Mononuclear cell (primary cell): ENCODE measurements at regions not wholly inside any gene's neighbourhood (a gene's known extent, or its start where the extent isn't known, plus 50 kb on each side); places are given as distances from the start of the nearest gene placed in this dataset.
"Not testable (repeated sequence)": the region's sequence is repeated elsewhere in the genome, so short reads cannot be mapped to it uniquely, and the experiment has no call there.

Source experiments
- H3K27me3 ChIP-seq: 2 replicates; pipeline ENCODE4 v1.6.0; 2011; ENCODE audit warnings: low read length, control low read depth; ENCODE audit not compliant: insufficient read depth
- H3K4me1 ChIP-seq: 2 replicates; pipeline ENCODE4 v1.5.1; 2011; ENCODE audit warnings: mild to moderate bottlenecking, low read length, control low read depth; ENCODE audit not compliant: insufficient read depth
- H3K4me3 ChIP-seq: 2 replicates; pipeline ENCODE4 v1.5.1; 2011; ENCODE audit warnings: mild to moderate bottlenecking, low read length, moderate library complexity
- H3K9me3 ChIP-seq: 2 replicates; pipeline ENCODE4 v1.5.1; 2011; ENCODE audit warnings: low read depth, mild to moderate bottlenecking, control low read depth, low read length

DNA sequence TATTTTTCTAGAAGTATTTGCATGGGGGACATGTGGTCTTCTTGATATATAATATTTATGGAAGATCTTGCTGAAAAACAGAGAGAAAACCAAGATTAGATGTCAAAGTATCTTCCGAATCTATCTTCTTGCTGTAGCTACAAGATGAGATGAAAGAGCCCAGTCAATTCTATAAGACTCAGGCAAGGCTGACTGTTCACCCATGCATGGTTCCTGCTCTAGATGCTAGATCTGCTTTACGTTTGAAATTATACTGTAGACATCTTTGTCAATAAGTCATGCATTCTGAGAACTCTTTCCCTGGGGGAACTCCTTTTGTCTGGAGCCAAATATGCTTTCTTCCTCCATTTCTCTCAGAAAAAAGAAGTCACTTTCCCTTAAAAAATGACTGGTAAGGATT lies 1292.0 kb downstream of the XPNPEP1 start:
- Histone ChIP-seq H3K27me3 (no peaks in the 10 kb centered on the region), H3K9me3 (no peaks in the 10 kb centered on the region), H3K4me3 (no peak overlapping the region), H3K4me1 (no peaks in the 10 kb centered on the region)

DNA sequence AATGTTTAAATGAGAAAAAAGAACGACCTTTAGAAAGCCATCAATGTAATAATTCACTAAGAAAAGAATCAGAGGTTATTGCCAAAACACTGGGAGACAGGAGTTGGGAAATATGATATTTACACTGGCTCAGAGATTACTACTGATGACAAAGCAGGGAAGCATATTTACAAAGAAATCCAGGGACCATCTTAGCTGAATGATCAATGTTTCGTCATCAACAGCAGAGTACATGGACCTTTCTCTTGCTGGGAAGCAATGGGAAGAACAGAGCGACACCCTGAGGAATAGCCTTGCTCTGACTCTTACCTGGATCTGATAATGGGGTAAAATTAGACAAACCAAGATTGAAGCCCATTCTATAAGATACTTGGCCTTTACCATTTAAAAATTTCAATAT lies 1293.5 kb downstream of the XPNPEP1 start:
- Histone ChIP-seq H3K9me3 (no peaks in the 10 kb centered on the region), H3K27me3 (no peaks in the 10 kb centered on the region), H3K4me3 (no peak overlapping the region), H3K4me1 (no peaks in the 10 kb centered on the region)

DNA sequence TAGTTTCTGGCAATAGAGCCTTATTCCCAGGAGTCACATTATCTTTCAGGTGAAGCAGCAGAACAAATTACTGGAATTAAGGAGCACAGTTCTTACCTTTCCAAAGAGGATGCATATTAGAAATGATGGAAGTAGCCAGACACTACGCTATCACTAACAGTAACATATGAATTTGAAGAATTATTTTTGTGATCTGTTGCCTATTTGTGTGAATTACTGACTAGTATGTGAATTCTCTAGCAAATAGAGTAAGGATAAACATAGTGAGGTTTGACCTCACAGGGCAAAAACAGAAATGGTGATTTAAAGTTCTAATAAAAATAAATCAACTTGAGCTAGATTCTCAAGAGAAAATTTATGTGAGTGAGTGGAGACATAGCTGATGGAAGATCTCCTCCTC lies 1299.3 kb downstream of the XPNPEP1 start:
- Histone ChIP-seq H3K27me3 (no peaks in the 10 kb centered on the region), H3K4me1 (no peaks in the 10 kb centered on the region), H3K4me3 (no peak overlapping the region), H3K9me3 (no peaks in the 10 kb centered on the region)

DNA sequence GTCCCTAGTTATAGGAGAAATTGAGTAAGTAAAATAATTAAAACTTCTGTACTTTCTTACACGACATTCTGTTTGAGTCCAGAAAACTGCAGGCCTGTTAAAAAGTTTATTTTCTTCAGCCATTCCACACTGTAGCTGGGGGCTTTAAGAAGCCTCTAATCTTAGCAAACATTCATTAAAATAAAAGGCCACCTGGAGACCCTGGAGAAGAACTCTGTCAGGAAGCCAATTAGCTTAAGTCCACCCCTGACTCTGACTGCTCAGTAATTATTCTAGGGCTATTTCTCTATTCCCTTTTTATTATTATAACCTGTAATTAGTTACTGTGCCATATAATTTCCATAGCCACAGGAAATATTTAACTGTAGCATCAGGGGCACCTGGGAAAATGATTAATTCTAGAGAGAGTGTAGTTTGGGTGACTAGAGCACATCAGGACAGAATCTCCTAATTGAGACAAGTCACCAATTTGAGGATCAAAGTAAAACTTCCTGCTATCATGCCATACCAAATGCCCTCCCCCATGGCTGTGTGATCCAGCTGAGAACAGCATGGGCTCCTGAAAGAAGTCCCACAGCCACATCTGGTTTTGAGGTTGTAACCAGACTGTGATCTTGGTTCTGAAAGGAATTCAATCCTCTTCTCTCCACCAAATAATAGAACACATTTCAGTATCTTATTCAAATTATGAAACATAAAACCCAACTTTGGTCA lies 1302.3 kb downstream of the XPNPEP1 start:
- Histone ChIP-seq H3K27me3 (no peaks in the 10 kb centered on the region), H3K9me3 (no peaks in the 10 kb centered on the region), H3K4me1 (no peaks in the 10 kb centered on the region), H3K4me3 (no peak overlapping the region)

DNA sequence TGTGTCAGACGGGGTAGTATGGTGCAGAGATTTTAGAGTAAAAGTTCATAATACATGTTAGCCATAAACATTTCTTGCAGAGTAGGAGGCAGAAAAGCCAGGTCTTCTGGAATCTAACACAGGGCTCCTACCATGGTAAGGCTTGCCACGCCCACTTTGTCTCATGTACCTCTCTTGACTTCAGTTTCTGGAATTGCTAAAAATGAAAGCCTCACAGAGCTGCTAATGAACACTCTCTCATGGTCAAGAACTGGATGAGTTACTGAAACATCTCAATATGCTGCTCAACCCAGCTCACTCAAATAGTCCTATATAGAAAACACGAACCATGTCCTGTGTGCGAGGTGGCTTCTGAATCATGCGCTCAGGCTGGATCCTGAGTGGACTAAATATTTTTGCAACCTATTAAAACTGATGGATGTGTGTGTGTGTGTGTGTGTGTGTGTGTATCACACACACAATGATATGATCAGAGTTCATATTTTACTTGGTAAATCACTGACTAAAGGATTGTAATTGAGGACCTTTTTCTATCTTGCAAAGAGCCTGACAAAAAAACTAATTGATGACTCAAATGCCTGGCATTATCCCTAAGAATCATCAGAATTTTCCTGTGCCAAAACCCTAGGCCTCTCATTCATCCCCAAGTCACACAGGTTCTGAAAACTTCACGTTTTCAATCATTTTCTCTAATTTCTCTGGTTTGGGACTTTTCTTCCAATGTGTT lies 1306.6 kb downstream of the XPNPEP1 start:
- H3K4me1 ChIP-seq, result no peaks in the 10 kb centered on the region
- H3K27me3 ChIP-seq, result no peaks in the 10 kb centered on the region
- no peak overlapping the region for H3K4me3 ChIP-seq
- no peaks in the 10 kb centered on the region for H3K9me3 ChIP-seq

DNA sequence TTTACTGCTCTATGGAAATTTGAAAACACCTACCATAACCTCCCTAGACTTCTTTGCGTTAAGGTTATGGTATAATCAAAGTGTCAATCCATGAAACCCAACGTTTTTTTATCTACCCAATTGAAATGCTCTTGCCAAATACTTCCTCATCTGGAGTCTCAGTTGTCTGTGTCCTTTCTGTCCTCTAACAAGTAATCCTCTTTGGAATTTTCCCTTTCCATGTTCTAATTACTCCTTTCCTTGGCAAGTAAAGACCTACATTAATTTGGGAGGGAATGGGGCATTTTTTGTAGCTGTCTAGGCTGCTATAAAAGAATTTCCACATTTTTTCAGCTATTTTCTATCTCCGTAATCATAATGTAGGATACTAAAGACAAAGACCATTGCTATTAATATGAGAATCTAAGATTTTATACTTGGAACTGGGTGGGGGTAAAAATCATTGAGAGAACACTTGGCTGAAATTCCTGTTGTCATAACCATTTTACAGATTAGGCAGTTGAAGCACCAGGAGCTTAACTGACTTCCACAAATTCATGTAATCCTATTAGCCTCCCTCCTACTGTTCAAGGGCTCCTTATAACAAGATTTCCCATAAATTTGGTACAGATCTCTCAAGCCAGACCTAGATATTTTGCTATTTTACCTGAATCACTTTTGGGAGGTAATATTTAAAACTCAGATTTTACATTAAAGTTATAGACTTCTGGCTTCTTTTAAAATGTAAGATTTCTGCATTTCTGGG lies 1307.6 kb downstream of the XPNPEP1 start:
- no peak overlapping the region for H3K4me3 ChIP-seq
- no peaks in the 10 kb centered on the region for H3K9me3 ChIP-seq
- no peaks in the 10 kb centered on the region for H3K4me1 ChIP-seq
- no peaks in the 10 kb centered on the region for H3K27me3 ChIP-seq

DNA sequence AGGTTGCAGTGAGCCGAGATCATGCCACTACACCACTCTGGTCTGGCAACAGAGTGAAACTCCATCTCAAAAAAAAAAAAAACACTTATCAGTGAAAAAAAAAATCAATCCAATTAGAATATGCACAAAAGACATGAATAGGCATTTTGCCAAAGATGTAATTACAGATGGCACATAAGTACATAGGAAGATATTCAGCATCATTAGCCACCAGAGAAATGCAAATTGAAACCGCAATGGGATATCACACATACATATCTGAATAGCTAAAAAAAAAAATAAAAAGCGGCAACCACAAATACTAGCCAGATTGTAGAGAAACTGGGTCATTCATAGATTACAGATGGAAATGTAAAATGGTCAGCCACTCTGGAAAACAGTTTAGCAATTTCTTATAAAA lies 1310.8 kb downstream of the XPNPEP1 start:
- Histone ChIP-seq H3K4me3 (no peak overlapping the region), H3K27me3 (no peaks in the 10 kb centered on the region), H3K9me3 (no peaks in the 10 kb centered on the region), H3K4me1 (no peaks in the 10 kb centered on the region)

DNA sequence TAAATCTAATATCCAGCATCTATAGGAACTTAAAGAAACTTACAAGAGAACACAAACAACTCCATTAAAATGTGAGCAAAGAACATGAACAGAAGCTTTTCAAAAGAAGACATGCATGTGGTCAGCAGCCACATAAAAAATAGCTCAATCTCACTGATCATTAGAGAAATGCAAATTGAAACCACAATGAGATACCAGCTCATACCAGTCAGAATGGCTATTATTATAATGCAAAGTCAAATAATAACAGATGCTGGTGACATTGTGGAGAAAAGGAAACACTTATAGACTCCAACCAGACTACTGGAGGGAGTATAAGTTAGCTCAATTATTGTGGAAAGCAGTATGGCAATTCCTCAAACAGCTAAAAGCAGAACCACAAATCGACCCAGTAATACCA lies 1314.5 kb downstream of the XPNPEP1 start:
- Histone ChIP-seq H3K4me1 (no peaks in the 10 kb centered on the region), H3K9me3 (no peaks in the 10 kb centered on the region), H3K4me3 (no peak overlapping the region), H3K27me3 (no peaks in the 10 kb centered on the region)

DNA sequence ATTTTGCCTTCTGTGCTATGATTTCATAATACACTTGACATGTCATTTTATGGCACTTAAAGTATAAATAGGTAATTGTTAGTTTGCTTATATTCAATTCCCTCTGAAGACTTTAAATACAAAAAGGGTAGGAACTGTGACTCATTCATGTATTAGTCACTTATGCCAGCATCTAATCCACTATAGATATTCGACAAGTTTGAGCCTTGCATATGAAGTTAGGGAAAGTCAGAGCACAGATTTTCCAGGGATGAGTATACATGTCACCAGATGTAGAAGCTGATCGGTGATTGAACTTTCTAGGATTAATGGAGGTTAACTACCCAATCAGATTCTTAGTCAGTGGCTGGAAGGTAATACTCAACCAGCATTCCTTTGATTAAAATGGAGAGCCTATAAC lies 1321.5 kb downstream of the XPNPEP1 start:
- no peaks in the 10 kb centered on the region for H3K27me3 ChIP-seq
- no peaks in the 10 kb centered on the region for H3K9me3 ChIP-seq
- no peak overlapping the region for H3K4me3 ChIP-seq
- no peaks in the 10 kb centered on the region for H3K4me1 ChIP-seq

DNA sequence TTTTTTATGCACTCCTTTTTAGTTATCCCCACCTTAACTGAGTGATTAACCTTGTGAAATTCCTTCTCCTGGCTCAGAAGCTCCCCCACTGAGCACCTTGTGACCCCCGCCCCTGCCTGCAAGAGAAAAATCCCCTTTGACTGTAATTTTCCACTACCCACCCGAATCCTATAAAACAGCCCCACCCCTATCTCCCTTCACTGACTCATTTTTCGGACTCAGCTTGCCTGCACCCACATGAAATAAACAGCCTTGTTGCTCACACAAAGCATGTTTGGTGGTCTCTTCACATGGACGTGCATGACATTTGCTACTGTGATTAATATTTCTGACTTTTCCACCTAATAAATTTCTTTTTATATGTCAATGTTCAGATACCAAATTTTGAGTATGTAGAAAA lies 1322.8 kb downstream of the XPNPEP1 start:
- not testable (repeated sequence) for H3K9me3 ChIP-seq, H3K27me3 ChIP-seq, H3K4me3 ChIP-seq, H3K4me1 ChIP-seq

DNA sequence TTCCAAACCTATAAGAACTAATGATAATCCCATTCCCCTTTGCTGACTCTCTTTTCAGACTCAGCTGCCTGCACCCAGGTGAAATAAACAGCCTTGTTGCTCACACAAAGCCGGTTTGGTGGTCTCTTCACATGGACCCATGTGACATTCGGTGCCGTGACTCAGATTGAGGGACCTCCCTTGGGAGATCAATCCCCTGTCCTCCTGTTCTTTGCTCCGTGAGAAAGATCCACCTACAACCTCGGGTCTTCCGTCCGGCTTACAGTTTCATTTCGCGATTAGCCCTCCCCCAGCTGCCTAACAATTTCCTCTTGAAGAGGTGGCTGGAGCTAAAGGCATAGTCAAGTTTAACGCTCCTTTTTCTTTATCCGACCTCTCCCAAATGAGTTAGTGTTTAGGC lies 1324.0 kb downstream of the XPNPEP1 start:
- not testable (repeated sequence) for H3K27me3 ChIP-seq, H3K4me1 ChIP-seq, H3K9me3 ChIP-seq, H3K4me3 ChIP-seq

DNA sequence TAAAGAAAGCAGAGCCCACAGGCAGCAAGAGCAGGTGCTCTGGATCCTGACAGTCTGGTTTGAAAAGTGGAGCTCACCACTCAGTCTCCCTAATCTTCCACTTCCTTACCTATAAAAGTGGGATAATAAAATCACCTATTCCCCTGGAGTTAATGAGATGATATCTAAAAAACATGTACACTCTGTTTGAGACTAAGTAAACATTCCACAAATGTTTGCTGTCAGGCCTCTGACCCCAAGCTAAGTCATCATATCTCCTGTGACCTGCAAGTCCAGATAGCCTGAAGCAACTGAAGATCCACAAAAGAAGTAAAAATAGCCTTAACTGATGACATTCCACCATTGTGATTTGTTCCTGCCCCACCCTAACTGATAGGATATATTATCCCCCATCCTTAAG lies 1324.5 kb downstream of the XPNPEP1 start:
- Histone ChIP-seq H3K9me3 (no peaks in the 10 kb centered on the region), H3K4me1 (no peaks in the 10 kb centered on the region), H3K27me3 (no peaks in the 10 kb centered on the region), H3K4me3 (no peak overlapping the region)

DNA sequence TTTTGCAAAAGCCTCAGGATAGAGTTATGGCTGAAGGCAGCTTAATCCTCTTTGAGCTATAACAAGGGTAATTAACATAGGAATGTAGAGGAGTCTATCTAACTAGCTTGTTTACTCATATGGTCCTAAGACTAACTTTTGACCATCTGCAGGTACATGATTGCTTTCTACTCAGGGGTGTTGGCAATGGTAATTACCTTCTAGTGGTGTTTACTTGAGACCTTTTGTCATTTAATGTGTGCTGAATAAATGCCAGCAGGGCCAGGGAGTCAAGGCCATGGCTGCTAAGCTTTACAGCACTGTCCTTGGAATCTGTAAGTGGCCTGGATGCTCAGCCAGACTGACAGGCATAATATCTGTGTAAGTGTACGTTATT lies 1325.0 kb downstream of the XPNPEP1 start:
- no peaks in the 10 kb centered on the region for H3K27me3 ChIP-seq
- no peaks in the 10 kb centered on the region for H3K4me1 ChIP-seq
- H3K4me3 ChIP-seq, result no peak overlapping the region
- H3K9me3 ChIP-seq, result no peaks in the 10 kb centered on the region

DNA sequence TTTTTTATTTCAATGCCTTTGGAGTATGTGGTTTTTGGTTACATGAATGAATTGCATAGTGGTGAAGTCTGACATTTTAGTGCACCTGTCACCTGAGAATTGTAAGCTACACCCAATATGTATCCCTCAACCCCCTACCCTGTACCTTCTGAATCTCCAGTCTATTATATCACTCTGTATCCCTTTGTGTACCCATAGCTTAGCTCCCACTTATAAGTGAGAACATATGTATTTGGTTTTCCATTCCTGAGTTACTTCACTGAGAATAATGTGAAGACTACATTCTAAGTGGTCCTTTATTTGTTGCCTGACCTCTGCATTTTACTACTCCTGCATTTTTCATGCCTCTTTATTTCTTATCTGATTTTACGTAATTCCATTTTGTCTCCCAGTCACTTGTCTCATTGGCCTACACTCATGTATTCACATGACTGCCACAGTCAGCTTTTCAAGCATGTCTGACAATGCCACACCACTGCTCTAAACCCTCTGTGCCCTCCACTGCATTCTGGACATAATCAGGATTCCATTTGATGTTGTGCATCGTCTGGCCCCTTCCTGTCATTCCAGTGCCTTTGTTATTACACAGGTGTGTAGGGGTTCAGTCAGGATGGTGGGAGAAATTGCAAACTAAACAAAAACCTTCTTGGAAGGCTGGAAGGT lies 1325.5 kb downstream of the XPNPEP1 start:
- H3K4me1 ChIP-seq, result no peaks in the 10 kb centered on the region
- H3K27me3 ChIP-seq, result no peaks in the 10 kb centered on the region
- no peak overlapping the region for H3K4me3 ChIP-seq
- no peaks in the 10 kb centered on the region for H3K9me3 ChIP-seq

DNA sequence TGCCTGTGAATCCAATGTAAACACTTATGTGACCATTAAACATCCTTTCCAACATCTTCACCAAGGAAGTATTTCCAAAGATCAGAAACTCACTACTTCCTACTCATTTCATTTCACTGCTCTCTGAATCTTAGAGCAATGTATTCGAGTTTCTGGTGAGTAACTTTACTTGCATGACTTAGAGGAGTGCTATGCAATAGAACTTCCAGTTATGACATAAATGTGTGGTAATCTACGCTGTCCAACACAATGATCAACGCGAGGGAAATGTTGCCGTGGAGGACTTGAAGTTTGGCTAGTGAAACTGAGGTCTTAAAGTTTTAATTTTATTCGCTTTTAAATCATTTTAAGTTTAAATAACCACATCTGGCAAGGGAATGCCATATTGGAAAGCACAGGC lies 1326.3 kb downstream of the XPNPEP1 start:
- no peaks in the 10 kb centered on the region for H3K9me3 ChIP-seq

More for the DNA sequence above, 1326.3 kb downstream of the XPNPEP1 start:
- no peaks in the 10 kb centered on the region for H3K27me3 ChIP-seq
- no peaks in the 10 kb centered on the region for H3K4me1 ChIP-seq
- H3K4me3 ChIP-seq, result no peak overlapping the region
